ENCODE measurements at regions not wholly inside any gene's neighbourhood (a gene's known extent, or its start where the extent isn't known, plus 50 kb on each side); places are given as distances from the start of the nearest gene placed in this dataset.

- H3K4me3 ChIP-seq, result no peak overlapping the region
- H2AFZ ChIP-seq, result no peak overlapping the region
- H3K4me1 ChIP-seq (ENCODE audit: insufficient read depth), result no peaks in the 10 kb centered on the region; the same call in 1 of the 2 replicates
- peaks cover 8% of the 10 kb centered on the region; the same call in 1 of the 2 replicates for H3K9me2 ChIP-seq (ENCODE audit: insufficient read depth)
- H3K4me2 ChIP-seq, result no peak overlapping the region
- ATAC-seq (no peak; the same call in 2 of the 3 replicates), DNase-seq (ENCODE audit: low spot score) (no peak)
- Mint-ChIP-seq H3K27ac (no peak overlapping the region), H3K9me3 (no peaks in the 10 kb centered on the region; the same call in 2 of the 3 replicates), H3K27me3 (ENCODE audit: insufficient read depth, low read depth, poor library complexity) (peaks cover 9% of the 10 kb centered on the region), H3K36me3 (ENCODE audit: low read depth) (no peaks in the 10 kb centered on the region), H3K4me3 (no peak overlapping the region), H3K4me1 (peaks cover 6% of the 10 kb centered on the region; the same call in 2 of the 3 replicates)
- no peaks in the 10 kb centered on the region for H3K27me3 ChIP-seq (ENCODE audit: insufficient read depth)
- TF ChIP-seq ZNF331 (CRISPR knock-in tag; IDR thresholded peaks at IDR 0.05; ENCODE audit: low read depth) (no peak), CTCF (conservative IDR thresholded peaks at IDR 0.05; ENCODE audit: low read depth in 2 of 2) (no peak), ZNF462 (CRISPR knock-in tag; IDR thresholded peaks at IDR 0.05) (no peak), POLR2AphosphoS5 (IDR thresholded peaks at IDR 0.05; ENCODE audit: low read depth) (no peak), ZNF114 (CRISPR knock-in tag; IDR thresholded peaks at IDR 0.05) (no peak), JUNB (IDR thresholded peaks at IDR 0.05; ENCODE audit: unreplicated experiment) (no peak), NANOG (IDR thresholded peaks at IDR 0.05; ENCODE audit: borderline replicate concordance) (no peak), CREB1 (CRISPR knock-in tag; IDR thresholded peaks at IDR 0.05; ENCODE audit: low read depth) (no peak)
- TF ChIP-seq, protein P1, sequence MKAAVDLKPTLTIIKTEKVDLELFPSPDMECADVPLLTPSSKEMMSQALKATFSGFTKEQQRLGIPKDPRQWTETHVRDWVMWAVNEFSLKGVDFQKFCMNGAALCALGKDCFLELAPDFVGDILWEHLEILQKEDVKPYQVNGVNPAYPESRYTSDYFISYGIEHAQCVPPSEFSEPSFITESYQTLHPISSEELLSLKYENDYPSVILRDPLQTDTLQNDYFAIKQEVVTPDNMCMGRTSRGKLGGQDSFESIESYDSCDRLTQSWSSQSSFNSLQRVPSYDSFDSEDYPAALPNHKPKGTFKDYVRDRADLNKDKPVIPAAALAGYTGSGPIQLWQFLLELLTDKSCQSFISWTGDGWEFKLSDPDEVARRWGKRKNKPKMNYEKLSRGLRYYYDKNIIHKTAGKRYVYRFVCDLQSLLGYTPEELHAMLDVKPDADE (IDR thresholded peaks at IDR 0.05), result no peak
- H3K27ac ChIP-seq (ENCODE audit: low read depth), result no peak overlapping the region
- H3K79me2 ChIP-seq (replicated peaks; ENCODE audit: insufficient read depth), result no peaks in the 10 kb centered on the region
- no peaks in the 10 kb centered on the region for H4K20me1 ChIP-seq (replicated peaks; ENCODE audit: insufficient read depth)
- no peaks in the 10 kb centered on the region for H3K36me3 ChIP-seq (ENCODE audit: insufficient read depth)
- H3F3A ChIP-seq (replicated peaks; ENCODE audit: low read depth), result no peaks in the 10 kb centered on the region
These were observed 92.4 kb upstream of the ANKRD34C start for GRCh38 chr15:79190093-79190492.
